DOHH2 (cell line): ENCODE measurements at regions not wholly inside any gene's neighbourhood (a gene's known extent, or its start where the extent isn't known, plus 50 kb on each side); places are given as distances from the start of the nearest gene placed in this dataset.

Experiments
- EZH2phosphoT487 ChIP-seq: fragments of 200-600 bp; sonication (generic); IDR thresholded peaks from 2 replicates; pipeline ENCODE4 v1.6.1; 2017; ENCODE audit warnings: borderline replicate concordance, mild to moderate bottlenecking, antibody characterized with exemption, low read length, moderate library complexity, mixed read lengths
- TF ChIP-seq, protein P1 (sequence below): fragments of 200-600 bp; sonication (generic); IDR thresholded peaks from one replicate; pipeline ENCODE4 v1.5.1; 2014; ENCODE audit warnings: antibody characterized with exemption, mild to moderate bottlenecking, low read depth, low read length; ENCODE audit not compliant: poor library complexity, severe bottlenecking

DNA sequence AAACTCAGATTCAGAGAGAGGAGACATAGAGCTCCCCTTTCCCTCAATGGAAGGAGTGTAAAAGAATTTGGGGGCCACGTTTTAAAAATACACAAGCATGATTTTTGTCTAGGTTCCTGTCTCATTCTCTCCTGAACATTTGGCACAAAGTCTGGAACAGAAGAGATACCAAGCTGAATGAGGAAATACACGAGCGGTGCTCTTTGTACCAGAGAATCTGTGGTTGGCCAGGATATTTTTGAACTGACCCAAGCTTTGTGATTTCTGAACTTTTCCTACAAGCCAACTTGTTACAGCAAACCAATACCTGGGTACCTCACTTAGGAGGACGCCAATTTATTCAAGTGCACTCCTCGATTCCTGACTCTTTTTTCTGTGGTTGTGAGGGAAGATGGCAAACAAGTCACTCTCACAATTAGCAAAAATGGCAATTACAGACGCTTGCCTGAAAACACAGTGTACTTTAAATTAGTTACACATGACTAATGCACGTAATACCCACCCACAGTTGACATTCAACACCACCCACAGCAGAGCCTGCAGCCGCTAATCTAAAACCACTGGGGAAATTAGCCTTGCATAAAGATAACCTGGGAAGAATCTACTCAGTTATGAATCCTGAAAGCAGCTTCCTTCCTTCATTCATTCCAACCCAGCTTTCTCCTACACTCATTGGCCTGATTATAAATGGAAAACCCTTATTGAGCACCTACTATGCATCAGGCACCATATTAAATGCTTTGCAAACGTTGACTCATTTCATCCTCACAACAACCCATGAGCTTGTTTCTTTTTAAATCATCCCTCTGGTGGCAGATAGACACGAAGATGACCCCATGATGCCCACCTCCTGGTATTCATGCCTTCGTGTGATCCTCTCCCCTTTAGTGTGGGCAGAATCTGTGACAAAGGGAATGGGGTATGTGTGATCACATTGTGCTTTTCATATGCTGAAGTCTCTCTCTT, 293.5 kb downstream of the KBTBD8 start:
- TF ChIP-seq, protein P1, sequence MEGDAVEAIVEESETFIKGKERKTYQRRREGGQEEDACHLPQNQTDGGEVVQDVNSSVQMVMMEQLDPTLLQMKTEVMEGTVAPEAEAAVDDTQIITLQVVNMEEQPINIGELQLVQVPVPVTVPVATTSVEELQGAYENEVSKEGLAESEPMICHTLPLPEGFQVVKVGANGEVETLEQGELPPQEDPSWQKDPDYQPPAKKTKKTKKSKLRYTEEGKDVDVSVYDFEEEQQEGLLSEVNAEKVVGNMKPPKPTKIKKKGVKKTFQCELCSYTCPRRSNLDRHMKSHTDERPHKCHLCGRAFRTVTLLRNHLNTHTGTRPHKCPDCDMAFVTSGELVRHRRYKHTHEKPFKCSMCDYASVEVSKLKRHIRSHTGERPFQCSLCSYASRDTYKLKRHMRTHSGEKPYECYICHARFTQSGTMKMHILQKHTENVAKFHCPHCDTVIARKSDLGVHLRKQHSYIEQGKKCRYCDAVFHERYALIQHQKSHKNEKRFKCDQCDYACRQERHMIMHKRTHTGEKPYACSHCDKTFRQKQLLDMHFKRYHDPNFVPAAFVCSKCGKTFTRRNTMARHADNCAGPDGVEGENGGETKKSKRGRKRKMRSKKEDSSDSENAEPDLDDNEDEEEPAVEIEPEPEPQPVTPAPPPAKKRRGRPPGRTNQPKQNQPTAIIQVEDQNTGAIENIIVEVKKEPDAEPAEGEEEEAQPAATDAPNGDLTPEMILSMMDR: no peak
- no peak for TF ChIP-seq EZH2phosphoT487
